T-helper 2 cell treated with Interferon-gamma antibody and Interleukin-4, amounts not matched to agents 5 μg/mL and 100 μg/mL, for 36 hours (primary cell): ENCODE measurements at regions not wholly inside any gene's neighbourhood (a gene's known extent, or its start where the extent isn't known, plus 50 kb on each side); places are given as distances from the start of the nearest gene placed in this dataset.
A peak's percentile ranks its signal among the peaks of the same experiment; 100 is the strongest.

Source experiments
- DNase-seq: peaks from one replicate; pipeline ENCODE4 v3.0.0; 2021; ENCODE audit warnings: low spot score
- H3K27ac Mint-ChIP-seq: one replicate; pipeline ENCODE4 v1.8.0; 2021; ENCODE audit warnings: mild to moderate bottlenecking, mixed read lengths
- H3K27me3 Mint-ChIP-seq: one replicate; pipeline ENCODE4 v1.8.0; 2021; ENCODE audit warnings: low read depth, mixed read lengths
- H3K36me3 Mint-ChIP-seq: one replicate; pipeline ENCODE4 v1.8.0; 2021; ENCODE audit warnings: low read depth, mixed read lengths
- H3K4me1 Mint-ChIP-seq: one replicate; pipeline ENCODE4 v1.8.0; 2021; ENCODE audit warnings: low read depth, mixed read lengths
- H3K4me3 Mint-ChIP-seq: one replicate; pipeline ENCODE4 v1.8.0; 2022; ENCODE audit warnings: mild to moderate bottlenecking, moderate library complexity, mixed read lengths
- H3K9me3 Mint-ChIP-seq: one replicate; pipeline ENCODE4 v1.8.0; 2021; ENCODE audit warnings: mixed read lengths

GRCh38 chr19:29278716-29279115, 65.8 kb upstream of the UQCRFS1 start:
- Mint-ChIP-seq H3K27ac (no peak overlapping the region), H3K4me1 (peaks cover 12% of the 10 kb centered on the region), H3K27me3 (peaks cover 22% of the 10 kb centered on the region), H3K36me3 (peaks cover 4% of the 10 kb centered on the region), H3K9me3 (peaks cover 8% of the 10 kb centered on the region), H3K4me3 (no peak overlapping the region)
- DNase-seq = no peak

GRCh38 chr19:29283366-29283765, 70.4 kb upstream of the UQCRFS1 start:
- peaks cover 1% of the 10 kb centered on the region for H3K4me1 Mint-ChIP-seq
- no peak overlapping the region for H3K4me3 Mint-ChIP-seq
- H3K27ac Mint-ChIP-seq = no peak overlapping the region
- H3K36me3 Mint-ChIP-seq = no peaks in the 10 kb centered on the region
- H3K9me3 Mint-ChIP-seq = no peaks in the 10 kb centered on the region
- peaks cover 19% of the 10 kb centered on the region for H3K27me3 Mint-ChIP-seq
- DNase-seq = no peak

- Mint-ChIP-seq H3K36me3 (no peaks in the 10 kb centered on the region), H3K27me3 (peaks cover 15% of the 10 kb centered on the region), H3K4me3 (no peak overlapping the region), H3K4me1 (peaks cover 1% of the 10 kb centered on the region), H3K9me3 (no peaks in the 10 kb centered on the region), H3K27ac (no peak overlapping the region)
- no peak for DNase-seq
Observed at GRCh38 chr19:29285187-29285687, 72.3 kb upstream of the UQCRFS1 start.

- Mint-ChIP-seq H3K9me3 (no peaks in the 10 kb centered on the region), H3K27me3 (peaks cover 8% of the 10 kb centered on the region), H3K4me3 (no peak overlapping the region), H3K36me3 (no peaks in the 10 kb centered on the region), H3K4me1 (peaks cover 1% of the 10 kb centered on the region), H3K27ac (no peak overlapping the region)
- DNase-seq = no peak
Observed at GRCh38 chr19:29285878-29286277, 72.9 kb upstream of the UQCRFS1 start.

- H3K36me3 Mint-ChIP-seq = no peaks in the 10 kb centered on the region
- no peak overlapping the region for H3K27ac Mint-ChIP-seq
- peaks cover 4% of the 10 kb centered on the region for H3K27me3 Mint-ChIP-seq
- H3K9me3 Mint-ChIP-seq = no peaks in the 10 kb centered on the region
- H3K4me3 Mint-ChIP-seq = no peak overlapping the region
- peaks cover 1% of the 10 kb centered on the region for H3K4me1 Mint-ChIP-seq
- no peak for DNase-seq
Observed at GRCh38 chr19:29287061-29287460, 74.1 kb upstream of the UQCRFS1 start.

GRCh38 chr19:29288256-29288655, 75.3 kb upstream of the UQCRFS1 start:
- DNase-seq = no peak
- Mint-ChIP-seq H3K4me3 (no peak overlapping the region), H3K27ac (no peak overlapping the region), H3K9me3 (no peaks in the 10 kb centered on the region), H3K27me3 (peaks cover 4% of the 10 kb centered on the region), H3K4me1 (peaks cover 1% of the 10 kb centered on the region), H3K36me3 (no peaks in the 10 kb centered on the region)

GRCh38 chr19:29289020-29289419, 76.1 kb upstream of the UQCRFS1 start:
- DNase-seq = no peak
- H3K27me3 Mint-ChIP-seq = peaks cover 4% of the 10 kb centered on the region
- H3K4me3 Mint-ChIP-seq = no peak overlapping the region

GRCh38 chr19:29290853-29291252, 77.9 kb upstream of the UQCRFS1 start:
- no peak for DNase-seq
- Mint-ChIP-seq H3K36me3 (no peaks in the 10 kb centered on the region), H3K4me3 (no peak overlapping the region), H3K27ac (no peak overlapping the region), H3K9me3 (no peaks in the 10 kb centered on the region), H3K4me1 (peaks cover 4% of the 10 kb centered on the region), H3K27me3 (no peaks in the 10 kb centered on the region)

More at GRCh38 chr19:29289020-29289419, 76.1 kb upstream of the UQCRFS1 start:
- no peaks in the 10 kb centered on the region for H3K36me3 Mint-ChIP-seq
- peaks cover 3% of the 10 kb centered on the region for H3K4me1 Mint-ChIP-seq
- H3K27ac Mint-ChIP-seq = no peak overlapping the region
- no peaks in the 10 kb centered on the region for H3K9me3 Mint-ChIP-seq

- no peaks in the 10 kb centered on the region for H3K9me3 Mint-ChIP-seq
Observed at GRCh38 chr19:29292153-29292552, 79.2 kb upstream of the UQCRFS1 start.

GRCh38 chr19:29292562-29292961, 79.6 kb upstream of the UQCRFS1 start:
- Mint-ChIP-seq H3K27ac (no peak overlapping the region), H3K4me3 (no peak overlapping the region), H3K9me3 (no peaks in the 10 kb centered on the region), H3K36me3 (no peaks in the 10 kb centered on the region), H3K27me3 (no peaks in the 10 kb centered on the region), H3K4me1 (peaks cover 4% of the 10 kb centered on the region)
- DNase-seq = no peak

More at GRCh38 chr19:29292153-29292552, 79.2 kb upstream of the UQCRFS1 start:
- Mint-ChIP-seq H3K4me3 (no peak overlapping the region), H3K27ac (no peak overlapping the region), H3K4me1 (peaks cover 4% of the 10 kb centered on the region), H3K27me3 (no peaks in the 10 kb centered on the region), H3K36me3 (no peaks in the 10 kb centered on the region)
- DNase-seq = no peak

GRCh38 chr19:29293292-29293691, 80.3 kb upstream of the UQCRFS1 start:
- Mint-ChIP-seq H3K36me3 (no peaks in the 10 kb centered on the region), H3K4me3 (no peak overlapping the region), H3K4me1 (peaks cover 4% of the 10 kb centered on the region), H3K9me3 (no peaks in the 10 kb centered on the region), H3K27ac (no peak overlapping the region), H3K27me3 (no peaks in the 10 kb centered on the region)
- no peak for DNase-seq

GRCh38 chr19:29293736-29294342, 80.9 kb upstream of the UQCRFS1 start:
- Mint-ChIP-seq H3K4me1 (peaks cover 4% of the 10 kb centered on the region), H3K9me3 (no peaks in the 10 kb centered on the region), H3K27ac (no peak overlapping the region), H3K36me3 (no peaks in the 10 kb centered on the region), H3K4me3 (no peak overlapping the region), H3K27me3 (no peaks in the 10 kb centered on the region)
- DNase-seq = no peak

- Mint-ChIP-seq H3K27me3 (no peaks in the 10 kb centered on the region), H3K4me3 (no peak overlapping the region), H3K36me3 (no peaks in the 10 kb centered on the region), H3K27ac (peak overlapping the region; percentile 13), H3K4me1 (peaks cover 4% of the 10 kb centered on the region), H3K9me3 (no peaks in the 10 kb centered on the region)
- DNase-seq = no peak
Observed at GRCh38 chr19:29294343-29294811, 81.4 kb upstream of the UQCRFS1 start.

- no peak overlapping the region for H3K27ac Mint-ChIP-seq
- no peaks in the 10 kb centered on the region for H3K27me3 Mint-ChIP-seq
- H3K4me3 Mint-ChIP-seq = no peak overlapping the region
- no peak for DNase-seq
- no peaks in the 10 kb centered on the region for H3K9me3 Mint-ChIP-seq
- peaks cover 4% of the 10 kb centered on the region for H3K4me1 Mint-ChIP-seq
- H3K36me3 Mint-ChIP-seq = no peaks in the 10 kb centered on the region
Observed at GRCh38 chr19:29295285-29295684, 82.3 kb upstream of the UQCRFS1 start.

GRCh38 chr19:29297381-29297780, 84.4 kb upstream of the UQCRFS1 start:
- DNase-seq = no peak
- Mint-ChIP-seq H3K9me3 (no peaks in the 10 kb centered on the region), H3K27ac (no peak overlapping the region), H3K4me1 (peaks cover 9% of the 10 kb centered on the region), H3K4me3 (no peak overlapping the region), H3K27me3 (no peaks in the 10 kb centered on the region), H3K36me3 (no peaks in the 10 kb centered on the region)
